GM12875 (cell line): ENCODE measurements at regions not wholly inside any gene's neighbourhood (a gene's known extent, or its start where the extent isn't known, plus 50 kb on each side); places are given as distances from the start of the nearest gene placed in this dataset.

Experiments used
- H3K4me3 ChIP-seq: one replicate; pipeline ENCODE4 v1.5.1; 2011; ENCODE audit warnings: low read depth, low read length, control low read depth
- CTCF ChIP-seq: IDR thresholded peaks from 2 replicates; pipeline ENCODE4 v1.5.1; 2011; ENCODE audit warnings: low read depth, mild to moderate bottlenecking, control low read depth, inconsistent platforms, low read length, moderate library complexity, borderline replicate concordance; ENCODE audit not compliant: insufficient read depth

- TF ChIP-seq CTCF, result no peak
- no peak overlapping the region for H3K4me3 ChIP-seq
Measured at GRCh38 chr12:124693111-124693723, 125.8 kb upstream of the NCOR2 start.

- no peak overlapping the region for H3K4me3 ChIP-seq
- no peak for TF ChIP-seq CTCF
Measured at GRCh38 chr12:124692443-124692842, 125.0 kb upstream of the NCOR2 start.

GRCh38 chr12:124691429-124691828 is 124.0 kb upstream of the NCOR2 start:
- no peak for TF ChIP-seq CTCF
- no peak overlapping the region for H3K4me3 ChIP-seq

GRCh38 chr12:124689631-124690030 is 122.2 kb upstream of the NCOR2 start:
- no peak for TF ChIP-seq CTCF
- no peak overlapping the region for H3K4me3 ChIP-seq

- no peak for TF ChIP-seq CTCF
- H3K4me3 ChIP-seq, result no peak overlapping the region
Measured at GRCh38 chr12:124688356-124688992, 121.1 kb upstream of the NCOR2 start.

GRCh38 chr12:124687917-124688316 is 120.5 kb upstream of the NCOR2 start:
- TF ChIP-seq CTCF, result no peak
- no peak overlapping the region for H3K4me3 ChIP-seq

GRCh38 chr12:124687174-124687902 is 119.9 kb upstream of the NCOR2 start:
- no peak overlapping the region for H3K4me3 ChIP-seq
- no peak for TF ChIP-seq CTCF
